ENCODE measurements at regions not wholly inside any gene's neighbourhood (a gene's known extent, or its start where the extent isn't known, plus 50 kb on each side); places are given as distances from the start of the nearest gene placed in this dataset.

DNA sequence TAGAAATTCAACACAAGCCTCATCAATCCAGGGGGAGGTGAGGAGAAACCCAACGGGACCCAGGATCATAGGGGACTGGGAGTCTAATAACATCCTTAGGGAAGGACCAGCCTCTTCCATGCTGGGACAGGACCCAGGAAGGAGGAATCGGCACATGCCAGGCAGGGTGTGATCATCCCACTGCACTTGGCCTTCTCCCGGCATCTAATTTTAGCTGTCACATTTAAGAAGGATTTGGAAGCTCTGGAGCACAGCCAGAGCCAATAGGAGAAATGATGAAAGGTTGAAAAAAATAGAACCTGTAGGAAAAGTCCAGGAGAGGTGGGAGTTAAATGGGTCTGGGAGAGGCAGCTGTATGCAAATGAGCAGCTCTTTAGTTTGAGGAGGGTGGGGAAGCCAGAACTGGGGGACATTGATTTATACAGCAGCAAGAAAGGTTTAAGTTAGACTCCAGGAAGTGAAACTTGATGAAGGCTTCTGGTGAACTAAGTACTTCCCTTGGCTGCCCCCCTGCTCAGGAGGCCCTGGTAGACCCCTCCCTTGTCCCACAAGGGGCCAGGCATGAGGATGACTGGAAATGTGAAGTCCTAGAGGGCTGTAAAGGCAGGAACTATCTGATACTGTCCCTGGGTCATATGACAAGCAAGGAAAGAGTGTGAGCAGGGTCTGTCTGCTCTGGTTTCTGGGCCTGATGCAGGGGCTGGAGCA is 260.3 kb downstream of the LRFN2 start:
- Histone ChIP-seq H3K27me3 (ENCODE audit: control insufficient read depth in 1 of 2, insufficient read depth in 2 of 2, low read length in 2 of 2) (no peaks in the 10 kb centered on the region), H3K4me3 (ENCODE audit: low read depth in 1 of 2, low read length in 2 of 2) (no peak overlapping the region), H3K4me1 (ENCODE audit: control insufficient read depth in 1 of 2, insufficient read depth in 2 of 2, low read length in 2 of 2) (no peaks in the 10 kb centered on the region), H3K27ac (ENCODE audit: low read depth, low read length) (no peak overlapping the region), H3K9ac (ENCODE audit: low read depth in 1 of 2, low read length in 2 of 2) (no peak overlapping the region), H3K9me3 (ENCODE audit: control insufficient read depth in 1 of 2, low read length in 2 of 2) (no peaks in the 10 kb centered on the region), H3K36me3 (ENCODE audit: control insufficient read depth in 1 of 2, insufficient read depth in 2 of 2, low read length in 2 of 2) (no peaks in the 10 kb centered on the region)

GRCh38 chr6:40325791-40326190 is 261.4 kb downstream of the LRFN2 start:
- Histone ChIP-seq H3K4me1 (ENCODE audit: control insufficient read depth in 1 of 2, insufficient read depth in 2 of 2, low read length in 2 of 2) (no peaks in the 10 kb centered on the region), H3K27ac (ENCODE audit: low read depth, low read length) (no peak overlapping the region), H3K4me3 (ENCODE audit: low read depth in 1 of 2, low read length in 2 of 2) (no peak overlapping the region), H3K9ac (ENCODE audit: low read depth in 1 of 2, low read length in 2 of 2) (no peak overlapping the region), H3K27me3 (ENCODE audit: control insufficient read depth in 1 of 2, insufficient read depth in 2 of 2, low read length in 2 of 2) (no peaks in the 10 kb centered on the region), H3K9me3 (ENCODE audit: control insufficient read depth in 1 of 2, low read length in 2 of 2) (no peaks in the 10 kb centered on the region), H3K36me3 (ENCODE audit: control insufficient read depth in 1 of 2, insufficient read depth in 2 of 2, low read length in 2 of 2) (no peaks in the 10 kb centered on the region)

DNA sequence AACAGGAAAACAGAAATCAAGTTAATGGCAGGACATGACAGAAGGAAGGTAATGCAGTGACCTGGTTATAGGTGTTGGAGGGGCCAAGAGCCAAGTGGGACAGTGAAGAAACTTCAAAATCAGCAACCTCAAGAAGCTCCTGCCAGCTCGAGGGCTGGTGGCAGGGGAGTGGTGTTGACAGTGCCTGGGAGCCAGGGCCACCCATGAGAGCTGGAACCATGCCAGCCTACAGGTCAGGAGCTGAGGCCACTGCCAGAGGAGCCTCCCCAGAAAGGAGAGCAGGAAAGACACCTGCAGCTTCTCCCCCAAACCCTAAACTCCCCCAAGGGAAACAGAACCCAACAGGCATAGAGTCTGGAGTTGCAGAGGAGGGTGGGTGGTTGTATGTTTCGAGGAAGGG is 262.1 kb downstream of the LRFN2 start:
- Histone ChIP-seq H3K4me1 (ENCODE audit: control insufficient read depth in 1 of 2, insufficient read depth in 2 of 2, low read length in 2 of 2) (no peaks in the 10 kb centered on the region), H3K27me3 (ENCODE audit: control insufficient read depth in 1 of 2, insufficient read depth in 2 of 2, low read length in 2 of 2) (no peaks in the 10 kb centered on the region), H3K4me3 (ENCODE audit: low read depth in 1 of 2, low read length in 2 of 2) (no peak overlapping the region), H3K9ac (ENCODE audit: low read depth in 1 of 2, low read length in 2 of 2) (no peak overlapping the region), H3K9me3 (ENCODE audit: control insufficient read depth in 1 of 2, low read length in 2 of 2) (no peaks in the 10 kb centered on the region), H3K27ac (ENCODE audit: low read depth, low read length) (no peak overlapping the region), H3K36me3 (ENCODE audit: control insufficient read depth in 1 of 2, insufficient read depth in 2 of 2, low read length in 2 of 2) (no peaks in the 10 kb centered on the region)

GRCh38 chr6:40323881-40324634 is 263.1 kb downstream of the LRFN2 start:
- H3K9ac ChIP-seq (ENCODE audit: low read depth in 1 of 2, low read length in 2 of 2), result no peak overlapping the region
- no peak overlapping the region for H3K4me3 ChIP-seq (ENCODE audit: low read depth in 1 of 2, low read length in 2 of 2)
- no peaks in the 10 kb centered on the region for H3K4me1 ChIP-seq (ENCODE audit: control insufficient read depth in 1 of 2, insufficient read depth in 2 of 2, low read length in 2 of 2)
- H3K27me3 ChIP-seq (ENCODE audit: control insufficient read depth in 1 of 2, insufficient read depth in 2 of 2, low read length in 2 of 2), result no peaks in the 10 kb centered on the region
- no peaks in the 10 kb centered on the region for H3K9me3 ChIP-seq (ENCODE audit: control insufficient read depth in 1 of 2, low read length in 2 of 2)
- H3K36me3 ChIP-seq (ENCODE audit: control insufficient read depth in 1 of 2, insufficient read depth in 2 of 2, low read length in 2 of 2), result no peaks in the 10 kb centered on the region
- no peak overlapping the region for H3K27ac ChIP-seq (ENCODE audit: low read depth, low read length)

GRCh38 chr6:40322336-40322735 is 264.8 kb downstream of the LRFN2 start:
- H3K27ac ChIP-seq (ENCODE audit: low read depth, low read length), result no peak overlapping the region
- no peaks in the 10 kb centered on the region for H3K9me3 ChIP-seq (ENCODE audit: control insufficient read depth in 1 of 2, low read length in 2 of 2)
- no peaks in the 10 kb centered on the region for H3K4me1 ChIP-seq (ENCODE audit: control insufficient read depth in 1 of 2, insufficient read depth in 2 of 2, low read length in 2 of 2)

DNA sequence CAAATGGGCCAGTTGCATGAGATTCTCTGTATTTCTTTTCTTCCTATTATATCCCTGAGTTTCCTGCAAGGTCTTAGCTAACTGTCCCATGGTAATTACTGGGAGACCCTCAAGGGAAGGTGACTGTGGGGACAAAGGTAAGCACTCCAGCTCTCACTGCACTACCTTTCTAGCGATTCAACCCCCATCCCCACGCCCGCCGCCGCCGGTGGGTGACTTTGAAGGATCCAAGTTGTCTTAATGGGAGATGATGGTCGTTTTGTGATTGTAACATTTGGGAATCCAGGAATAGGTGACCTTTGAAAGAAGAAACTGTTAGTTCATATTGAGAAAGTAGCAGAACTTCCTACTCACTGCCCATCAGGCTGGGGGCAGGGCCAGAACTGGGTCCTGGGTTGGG is 265.5 kb downstream of the LRFN2 start:
- no peaks in the 10 kb centered on the region for H3K4me1 ChIP-seq (ENCODE audit: control insufficient read depth in 1 of 2, insufficient read depth in 2 of 2, low read length in 2 of 2)
- H3K36me3 ChIP-seq (ENCODE audit: control insufficient read depth in 1 of 2, insufficient read depth in 2 of 2, low read length in 2 of 2), result no peaks in the 10 kb centered on the region
- no peaks in the 10 kb centered on the region for H3K9me3 ChIP-seq (ENCODE audit: control insufficient read depth in 1 of 2, low read length in 2 of 2)
- H3K27me3 ChIP-seq (ENCODE audit: control insufficient read depth in 1 of 2, insufficient read depth in 2 of 2, low read length in 2 of 2), result no peaks in the 10 kb centered on the region
- H3K27ac ChIP-seq (ENCODE audit: low read depth, low read length), result no peak overlapping the region
- H3K4me3 ChIP-seq (ENCODE audit: low read depth in 1 of 2, low read length in 2 of 2), result no peak overlapping the region
- H3K9ac ChIP-seq (ENCODE audit: low read depth in 1 of 2, low read length in 2 of 2), result no peak overlapping the region

More at GRCh38 chr6:40322336-40322735, 264.8 kb downstream of the LRFN2 start:
- H3K27me3 ChIP-seq (ENCODE audit: control insufficient read depth in 1 of 2, insufficient read depth in 2 of 2, low read length in 2 of 2), result no peaks in the 10 kb centered on the region
- H3K9ac ChIP-seq (ENCODE audit: low read depth in 1 of 2, low read length in 2 of 2), result no peak overlapping the region
- H3K4me3 ChIP-seq (ENCODE audit: low read depth in 1 of 2, low read length in 2 of 2), result no peak overlapping the region
- H3K36me3 ChIP-seq (ENCODE audit: control insufficient read depth in 1 of 2, insufficient read depth in 2 of 2, low read length in 2 of 2), result no peaks in the 10 kb centered on the region

- no peaks in the 10 kb centered on the region for H3K27me3 ChIP-seq (ENCODE audit: control insufficient read depth in 1 of 2, insufficient read depth in 2 of 2, low read length in 2 of 2)
- no peak overlapping the region for H3K9ac ChIP-seq (ENCODE audit: low read depth in 1 of 2, low read length in 2 of 2)
- no peaks in the 10 kb centered on the region for H3K9me3 ChIP-seq (ENCODE audit: control insufficient read depth in 1 of 2, low read length in 2 of 2)
- H3K4me1 ChIP-seq (ENCODE audit: control insufficient read depth in 1 of 2, insufficient read depth in 2 of 2, low read length in 2 of 2), result no peaks in the 10 kb centered on the region
- no peak overlapping the region for H3K4me3 ChIP-seq (ENCODE audit: low read depth in 1 of 2, low read length in 2 of 2)
- no peaks in the 10 kb centered on the region for H3K36me3 ChIP-seq (ENCODE audit: control insufficient read depth in 1 of 2, insufficient read depth in 2 of 2, low read length in 2 of 2)
- no peak overlapping the region for H3K27ac ChIP-seq (ENCODE audit: low read depth, low read length)
Observed at GRCh38 chr6:40320947-40321346, 266.2 kb downstream of the LRFN2 start.

DNA sequence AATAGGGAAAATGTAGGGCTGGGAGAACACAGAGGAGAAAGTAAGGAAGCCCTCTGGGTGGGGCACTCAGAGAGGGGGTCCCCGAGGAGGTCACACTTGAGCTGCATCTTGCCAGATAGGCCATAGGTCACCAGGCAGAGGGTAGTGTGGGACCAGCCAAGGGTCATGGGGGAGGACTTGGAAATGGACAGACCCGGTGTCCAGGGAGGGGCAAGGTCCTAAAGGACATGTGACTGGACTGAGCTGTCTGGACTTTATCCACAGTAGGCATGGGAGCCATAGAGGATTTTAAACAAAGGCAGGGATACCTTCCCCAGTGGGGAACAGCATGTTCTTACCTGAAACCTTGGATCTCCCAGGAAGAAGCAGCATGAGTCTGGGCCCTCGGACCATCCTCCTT is 266.7 kb downstream of the LRFN2 start:
- Histone ChIP-seq H3K27ac (ENCODE audit: low read depth, low read length) (no peak overlapping the region), H3K27me3 (ENCODE audit: control insufficient read depth in 1 of 2, insufficient read depth in 2 of 2, low read length in 2 of 2) (no peaks in the 10 kb centered on the region), H3K9me3 (ENCODE audit: control insufficient read depth in 1 of 2, low read length in 2 of 2) (no peaks in the 10 kb centered on the region), H3K4me3 (ENCODE audit: low read depth in 1 of 2, low read length in 2 of 2) (no peak overlapping the region), H3K4me1 (ENCODE audit: control insufficient read depth in 1 of 2, insufficient read depth in 2 of 2, low read length in 2 of 2) (no peaks in the 10 kb centered on the region), H3K36me3 (ENCODE audit: control insufficient read depth in 1 of 2, insufficient read depth in 2 of 2, low read length in 2 of 2) (no peaks in the 10 kb centered on the region), H3K9ac (ENCODE audit: low read depth in 1 of 2, low read length in 2 of 2) (no peak overlapping the region)

GRCh38 chr6:40319124-40319523 is 268.0 kb downstream of the LRFN2 start:
- H3K36me3 ChIP-seq (ENCODE audit: control insufficient read depth in 1 of 2, insufficient read depth in 2 of 2, low read length in 2 of 2), result no peaks in the 10 kb centered on the region
- no peaks in the 10 kb centered on the region for H3K27me3 ChIP-seq (ENCODE audit: control insufficient read depth in 1 of 2, insufficient read depth in 2 of 2, low read length in 2 of 2)
- no peak overlapping the region for H3K4me3 ChIP-seq (ENCODE audit: low read depth in 1 of 2, low read length in 2 of 2)
- H3K9me3 ChIP-seq (ENCODE audit: control insufficient read depth in 1 of 2, low read length in 2 of 2), result no peaks in the 10 kb centered on the region
- H3K9ac ChIP-seq (ENCODE audit: low read depth in 1 of 2, low read length in 2 of 2), result no peak overlapping the region
- H3K4me1 ChIP-seq (ENCODE audit: control insufficient read depth in 1 of 2, insufficient read depth in 2 of 2, low read length in 2 of 2), result no peaks in the 10 kb centered on the region
- no peak overlapping the region for H3K27ac ChIP-seq (ENCODE audit: low read depth, low read length)

DNA sequence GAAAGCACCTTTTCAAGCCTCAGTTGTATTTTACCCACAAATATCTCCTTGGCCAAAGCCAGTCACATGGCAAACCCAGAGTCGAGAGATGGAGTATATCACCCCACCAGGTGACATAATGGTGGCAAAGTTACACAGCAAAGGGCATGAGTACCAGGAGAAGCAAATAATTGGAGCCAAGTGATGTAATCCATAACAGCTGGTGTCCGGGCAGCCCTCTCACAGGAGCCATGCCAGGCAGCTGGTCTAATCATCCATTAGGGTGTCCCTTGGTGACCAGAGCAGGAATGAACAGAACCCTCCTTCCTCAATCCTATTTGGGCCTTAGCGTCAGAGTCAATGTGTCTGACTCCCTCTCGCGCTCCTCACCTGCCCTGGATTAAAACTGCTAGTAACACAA is 272.1 kb downstream of the LRFN2 start:
- no peaks in the 10 kb centered on the region for H3K36me3 ChIP-seq (ENCODE audit: control insufficient read depth in 1 of 2, insufficient read depth in 2 of 2, low read length in 2 of 2)
- H3K9me3 ChIP-seq (ENCODE audit: control insufficient read depth in 1 of 2, low read length in 2 of 2), result no peaks in the 10 kb centered on the region
- no peak overlapping the region for H3K27ac ChIP-seq (ENCODE audit: low read depth, low read length)
- H3K4me3 ChIP-seq (ENCODE audit: low read depth in 1 of 2, low read length in 2 of 2), result no peak overlapping the region
- no peak overlapping the region for H3K9ac ChIP-seq (ENCODE audit: low read depth in 1 of 2, low read length in 2 of 2)
- no peaks in the 10 kb centered on the region for H3K27me3 ChIP-seq (ENCODE audit: control insufficient read depth in 1 of 2, insufficient read depth in 2 of 2, low read length in 2 of 2)
- no peaks in the 10 kb centered on the region for H3K4me1 ChIP-seq (ENCODE audit: control insufficient read depth in 1 of 2, insufficient read depth in 2 of 2, low read length in 2 of 2)

Data from duodenal mucosa (tissue), 2 donors.